ENCODE measurements at regions not wholly inside any gene's neighbourhood (a gene's known extent, or its start where the extent isn't known, plus 50 kb on each side); places are given as distances from the start of the nearest gene placed in this dataset.

- no peaks in the 10 kb centered on the region for H3K36me3 ChIP-seq
- Mint-ChIP-seq H3K9me3 (peaks cover 41% of the 10 kb centered on the region), H3K27me3 (ENCODE audit: insufficient read depth, low read depth) (no peaks in the 10 kb centered on the region), H3K36me3 (no peaks in the 10 kb centered on the region), H3K4me1 (no peaks in the 10 kb centered on the region), H3K4me3 (no peak overlapping the region), H3K27ac (no peak overlapping the region)
- H3K27me3 ChIP-seq = no peaks in the 10 kb centered on the region
- no peak overlapping the region for H3K4me3 ChIP-seq
- H2AFZ ChIP-seq (replicated peaks) = no peak overlapping the region
- TF ChIP-seq CTCF (IDR thresholded peaks at IDR 0.05) (no peak), EZH2 (IDR thresholded peaks at IDR 0.05) (no peak), EZH2phosphoT487 (IDR thresholded peaks at IDR 0.05) (no peak)
- no peaks in the 10 kb centered on the region for H4K20me1 ChIP-seq (ENCODE audit: low read depth)
- no peak overlapping the region for H3K27ac ChIP-seq
- no peaks in the 10 kb centered on the region for H3K9me3 ChIP-seq (ENCODE audit: low read depth)
- no peaks in the 10 kb centered on the region for H3K79me2 ChIP-seq (ENCODE audit: low read depth)
- H3K9ac ChIP-seq = no peak overlapping the region
- H3K4me2 ChIP-seq = no peak overlapping the region
- no peaks in the 10 kb centered on the region for H3F3A ChIP-seq (ENCODE audit: low read depth)
- DNase-seq (ENCODE audit: low spot score) = no peak
- no peaks in the 10 kb centered on the region for H3K4me1 ChIP-seq
Measured at GRCh38 chr20:29687438-29687837, 1570.0 kb upstream of the DEFB115 start.

GRCh38 chr20:29689411-29690225 is 1567.8 kb upstream of the DEFB115 start:
- no peak overlapping the region for H3K4me2 ChIP-seq
- Mint-ChIP-seq H3K9me3 (peaks cover 44% of the 10 kb centered on the region), H3K27me3 (ENCODE audit: insufficient read depth, low read depth) (no peaks in the 10 kb centered on the region), H3K4me1 (no peaks in the 10 kb centered on the region), H3K4me3 (no peak overlapping the region), H3K27ac (no peak overlapping the region), H3K36me3 (no peaks in the 10 kb centered on the region)
- no peak for DNase-seq (ENCODE audit: low spot score)
- H3K9me3 ChIP-seq (ENCODE audit: low read depth) = no peaks in the 10 kb centered on the region
- H3F3A ChIP-seq (ENCODE audit: low read depth) = no peaks in the 10 kb centered on the region
- H4K20me1 ChIP-seq (ENCODE audit: low read depth) = no peaks in the 10 kb centered on the region
- no peak overlapping the region for H2AFZ ChIP-seq (replicated peaks)
- H3K27ac ChIP-seq = no peak overlapping the region
- no peaks in the 10 kb centered on the region for H3K4me1 ChIP-seq
- no peaks in the 10 kb centered on the region for H3K27me3 ChIP-seq
- H3K4me3 ChIP-seq = no peak overlapping the region
- H3K79me2 ChIP-seq (ENCODE audit: low read depth) = no peaks in the 10 kb centered on the region
- no peak for TF ChIP-seq EZH2phosphoT487 (IDR thresholded peaks at IDR 0.05)
- TF ChIP-seq EZH2 (IDR thresholded peaks at IDR 0.05) = no peak
- TF ChIP-seq CTCF (IDR thresholded peaks at IDR 0.05) = no peak
- H3K9ac ChIP-seq = no peak overlapping the region
- no peaks in the 10 kb centered on the region for H3K36me3 ChIP-seq

GRCh38 chr20:29690274-29690673 is 1567.2 kb upstream of the DEFB115 start:
- Histone ChIP-seq H3K9me3 (ENCODE audit: low read depth) (no peaks in the 10 kb centered on the region), H2AFZ (replicated peaks) (no peak overlapping the region), H3K9ac (no peak overlapping the region), H3K4me3 (no peak overlapping the region), H3K79me2 (ENCODE audit: low read depth) (no peaks in the 10 kb centered on the region), H3K27me3 (no peaks in the 10 kb centered on the region), H3K36me3 (no peaks in the 10 kb centered on the region), H3K4me2 (no peak overlapping the region), H3F3A (ENCODE audit: low read depth) (no peaks in the 10 kb centered on the region), H3K4me1 (no peaks in the 10 kb centered on the region), H3K27ac (no peak overlapping the region), H4K20me1 (ENCODE audit: low read depth) (no peaks in the 10 kb centered on the region)
- Mint-ChIP-seq H3K4me3 (no peak overlapping the region), H3K27ac (no peak overlapping the region), H3K36me3 (no peaks in the 10 kb centered on the region), H3K27me3 (ENCODE audit: insufficient read depth, low read depth) (no peaks in the 10 kb centered on the region), H3K4me1 (no peaks in the 10 kb centered on the region), H3K9me3 (peaks cover 50% of the 10 kb centered on the region)
- TF ChIP-seq CTCF (IDR thresholded peaks at IDR 0.05) (no peak), EZH2phosphoT487 (IDR thresholded peaks at IDR 0.05) (no peak), EZH2 (IDR thresholded peaks at IDR 0.05) (no peak)
- DNase-seq (ENCODE audit: low spot score) = no peak

Measured in neural progenitor cell (in vitro differentiated cells).